BE2C (cell line): ENCODE measurements at regions not wholly inside any gene's neighbourhood (a gene's known extent, or its start where the extent isn't known, plus 50 kb on each side); places are given as distances from the start of the nearest gene placed in this dataset.

Source experiments
- DNase-seq: peaks from one replicate; pipeline ENCODE4 v3.0.0-alpha.2; 2020
- H3K27me3 ChIP-seq: fragments of 250-450 bp; sonication (Bioruptor Pico); 2 replicates; pipeline ENCODE4 v1.5.1; 2020; ENCODE audit warnings: mild to moderate bottlenecking
- H3K36me3 ChIP-seq: fragments of 250-450 bp; sonication (Bioruptor Pico); 2 replicates; pipeline ENCODE4 v1.5.1; 2020; ENCODE audit warnings: mild to moderate bottlenecking
- H3K4me1 ChIP-seq: fragments of 250-450 bp; sonication (Bioruptor Pico); 2 replicates; pipeline ENCODE4 v1.5.1; 2020
- H3K4me3 ChIP-seq: 2 replicates; pipeline ENCODE4 v1.5.1; 2011; ENCODE audit warnings: low read depth, low read length
- H3K9me3 ChIP-seq: fragments of 250-450 bp; sonication (Bioruptor Pico); 2 replicates; pipeline ENCODE4 v1.5.1; 2020
- CTCF ChIP-seq: IDR thresholded peaks from 2 replicates; pipeline ENCODE4 v1.5.1; 2012; ENCODE audit warnings: mild to moderate bottlenecking, low read depth, low read length

- Histone ChIP-seq H3K36me3 (no peaks in the 10 kb centered on the region), H3K4me3 (no peak overlapping the region), H3K9me3 (no peaks in the 10 kb centered on the region), H3K4me1 (no peaks in the 10 kb centered on the region), H3K27me3 (no peaks in the 10 kb centered on the region)
- no peak for TF ChIP-seq CTCF
- no peak for DNase-seq
Observed at GRCh38 chr1:104905322-104905721, 1155.6 kb downstream of the AMY1C start.

DNA sequence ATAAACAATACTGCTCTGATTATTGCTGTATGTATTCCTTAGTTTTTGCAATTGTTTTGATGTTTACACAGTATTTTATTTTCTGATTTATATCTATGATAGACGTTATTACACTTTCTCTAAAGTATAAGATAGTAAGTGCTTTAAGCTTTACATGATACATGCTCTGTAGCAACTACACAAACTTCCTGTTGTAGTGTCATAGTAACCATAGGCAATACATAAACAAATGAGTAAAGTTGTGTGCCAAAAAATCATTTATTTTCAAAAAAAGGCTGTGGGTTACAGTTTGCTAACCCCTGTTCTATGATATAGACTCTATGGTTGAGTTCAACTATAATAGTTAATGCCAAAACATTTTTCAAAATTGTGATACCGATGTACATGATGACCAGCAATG, 1156.4 kb downstream of the AMY1C start:
- Histone ChIP-seq H3K27me3 (no peaks in the 10 kb centered on the region), H3K4me3 (no peak overlapping the region), H3K36me3 (no peaks in the 10 kb centered on the region), H3K9me3 (no peaks in the 10 kb centered on the region), H3K4me1 (no peaks in the 10 kb centered on the region)
- TF ChIP-seq CTCF = no peak
- DNase-seq = no peak

DNA sequence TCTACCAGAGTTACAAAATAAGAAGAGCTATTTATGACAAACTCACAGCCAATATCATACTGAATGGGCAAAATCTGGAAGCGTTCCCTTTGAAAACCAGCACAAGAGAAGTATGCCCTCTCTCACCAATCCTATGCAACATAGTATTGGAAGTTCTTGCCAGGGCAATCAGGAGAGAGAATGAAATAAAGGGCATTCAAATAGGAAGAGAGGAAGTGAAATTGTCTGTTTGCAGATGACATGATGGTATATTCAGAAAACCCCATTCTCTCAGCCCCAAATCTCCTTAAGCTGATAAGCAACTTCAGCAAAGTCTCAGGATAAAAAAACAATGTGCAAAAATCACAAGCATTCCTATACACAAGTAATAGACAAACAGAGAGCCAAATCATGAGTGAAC, 1169.5 kb downstream of the AMY1C start:
- peaks cover 3% of the 10 kb centered on the region; the same call in 1 of the 2 replicates for H3K4me1 ChIP-seq
- H3K9me3 ChIP-seq = no peaks in the 10 kb centered on the region
- no peaks in the 10 kb centered on the region for H3K36me3 ChIP-seq
- no peak for DNase-seq
- TF ChIP-seq CTCF = no peak
- H3K27me3 ChIP-seq = no peaks in the 10 kb centered on the region
- no peak overlapping the region for H3K4me3 ChIP-seq

DNA sequence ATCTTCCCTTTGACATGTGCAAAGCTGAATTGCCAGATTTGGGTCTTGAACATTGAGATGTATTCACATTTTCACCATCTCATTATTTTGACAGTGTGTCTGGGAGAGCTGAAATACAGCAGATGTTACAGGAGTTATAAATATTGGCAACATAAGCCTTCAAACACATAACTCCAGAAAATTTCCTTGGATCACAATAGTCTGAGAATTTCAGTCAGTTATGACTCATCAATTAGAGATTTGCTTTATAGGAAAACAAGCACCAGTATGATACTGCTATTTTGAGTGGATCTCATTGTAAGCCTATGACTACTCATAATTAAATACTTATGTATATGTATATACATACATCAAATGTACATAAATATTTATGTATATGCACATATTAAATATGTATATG, 1171.8 kb downstream of the AMY1C start:
- Histone ChIP-seq H3K36me3 (no peaks in the 10 kb centered on the region), H3K27me3 (no peaks in the 10 kb centered on the region), H3K4me1 (peaks cover 3% of the 10 kb centered on the region; the same call in 1 of the 2 replicates), H3K9me3 (no peaks in the 10 kb centered on the region), H3K4me3 (no peak overlapping the region)
- no peak for DNase-seq
- TF ChIP-seq CTCF = no peak

GRCh38 chr1:104923075-104923474, 1173.4 kb downstream of the AMY1C start:
- no peaks in the 10 kb centered on the region for H3K9me3 ChIP-seq
- H3K4me1 ChIP-seq = peaks cover 3% of the 10 kb centered on the region; the same call in 1 of the 2 replicates
- TF ChIP-seq CTCF = no peak
- H3K36me3 ChIP-seq = no peaks in the 10 kb centered on the region
- no peaks in the 10 kb centered on the region for H3K27me3 ChIP-seq
- no peak overlapping the region for H3K4me3 ChIP-seq
- DNase-seq = no peak

DNA sequence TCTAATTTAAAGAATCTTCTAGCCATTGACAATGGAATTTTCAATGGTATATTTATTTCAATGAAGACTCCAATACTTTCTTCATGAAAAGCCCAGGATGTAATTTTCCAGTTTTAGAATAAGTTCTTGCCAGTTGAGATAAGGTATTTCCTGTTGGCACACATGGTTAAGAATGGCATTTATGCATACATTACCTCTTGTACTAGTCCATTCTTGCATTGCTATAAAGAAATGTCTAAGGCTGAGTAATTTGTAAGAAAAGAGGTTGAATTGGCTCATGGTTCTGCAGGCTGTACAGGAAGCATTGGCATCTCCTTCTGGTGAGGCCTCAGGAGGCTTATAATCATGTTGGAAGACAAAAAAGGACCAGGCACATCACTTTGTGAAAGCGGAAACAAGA, 1179.6 kb downstream of the AMY1C start:
- Histone ChIP-seq H3K4me3 (no peak overlapping the region), H3K27me3 (no peaks in the 10 kb centered on the region), H3K36me3 (no peaks in the 10 kb centered on the region), H3K4me1 (no peaks in the 10 kb centered on the region), H3K9me3 (no peaks in the 10 kb centered on the region)
- DNase-seq = no peak
- TF ChIP-seq CTCF = no peak
